Peyer's patch (tissue), 4 donors: ENCODE measurements at regions not wholly inside any gene's neighbourhood (a gene's known extent, or its start where the extent isn't known, plus 50 kb on each side); places are given as distances from the start of the nearest gene placed in this dataset.

Source experiments
- CTCF ChIP-seq, 6 experiments: fragments of 450-650 bp in 4 of 6; fragments of 200-600 bp in 2 of 6; sonication (generic) in 1 of 6; IDR thresholded peaks; one replicate each; pipeline ENCODE4 v1.5.1; 2017 to 2019; ENCODE audit warnings: antibody characterized with exemption in 6 of 6, mild to moderate bottlenecking in 3 of 6, moderate library complexity in 1 of 6
- POLR2A ChIP-seq, 2 donors: fragments of 450-650 bp; IDR thresholded peaks; one replicate each; pipeline ENCODE4 v1.5.1; 2017; ENCODE audit warnings: antibody characterized with exemption in 2 of 2, mild to moderate bottlenecking in 2 of 2, moderate library complexity in 2 of 2

- TF ChIP-seq CTCF (IDR thresholded peaks at IDR 0.05) (no peak), POLR2A (IDR thresholded peaks at IDR 0.05) (no peak)
These were observed 169.8 kb downstream of the BTG1 start for GRCh38 chr12:91975891-91976290.
